GM12892 (cell line): ENCODE measurements at regions not wholly inside any gene's neighbourhood (a gene's known extent, or its start where the extent isn't known, plus 50 kb on each side); places are given as distances from the start of the nearest gene placed in this dataset.

Experiments
- POLR2A ChIP-seq: IDR thresholded peaks from 2 replicates; pipeline ENCODE4 v1.6.1; 2011; ENCODE audit warnings: low read depth, low read length, control low read depth
- POLR2AphosphoS5 ChIP-seq: IDR thresholded peaks from 2 replicates; pipeline ENCODE4 v1.6.1; 2011; ENCODE audit warnings: low read depth, low read length, control low read depth
- TAF1 ChIP-seq: IDR thresholded peaks from 2 replicates; pipeline ENCODE4 v1.6.1; 2011; ENCODE audit warnings: low read depth, mild to moderate bottlenecking, control low read depth, low read length, borderline replicate concordance

DNA sequence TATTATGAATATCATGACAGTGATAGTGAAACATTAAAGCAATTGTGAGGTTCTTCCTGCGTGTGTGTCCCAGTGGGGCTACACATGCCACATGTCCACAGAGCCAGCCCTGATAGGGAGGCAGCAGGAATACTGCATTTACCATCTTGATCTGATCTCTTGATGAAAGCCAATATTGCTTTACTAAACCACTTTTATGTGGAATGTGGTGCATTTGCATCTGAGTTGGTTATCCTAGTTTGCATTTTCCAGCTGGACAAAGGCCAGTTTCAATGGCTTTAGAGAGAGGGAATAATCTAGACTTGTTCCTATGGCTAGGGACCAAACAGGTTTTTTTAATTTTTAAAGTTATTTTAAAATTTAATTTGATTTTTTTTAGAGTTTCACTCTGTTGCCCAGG lies 216.3 kb upstream of the FERMT1 start:
- no peak for TF ChIP-seq POLR2AphosphoS5
- no peak for TF ChIP-seq POLR2A
- no peak for TF ChIP-seq TAF1
